ENCODE measurements at regions not wholly inside any gene's neighbourhood (a gene's known extent, or its start where the extent isn't known, plus 50 kb on each side); places are given as distances from the start of the nearest gene placed in this dataset.

DNA sequence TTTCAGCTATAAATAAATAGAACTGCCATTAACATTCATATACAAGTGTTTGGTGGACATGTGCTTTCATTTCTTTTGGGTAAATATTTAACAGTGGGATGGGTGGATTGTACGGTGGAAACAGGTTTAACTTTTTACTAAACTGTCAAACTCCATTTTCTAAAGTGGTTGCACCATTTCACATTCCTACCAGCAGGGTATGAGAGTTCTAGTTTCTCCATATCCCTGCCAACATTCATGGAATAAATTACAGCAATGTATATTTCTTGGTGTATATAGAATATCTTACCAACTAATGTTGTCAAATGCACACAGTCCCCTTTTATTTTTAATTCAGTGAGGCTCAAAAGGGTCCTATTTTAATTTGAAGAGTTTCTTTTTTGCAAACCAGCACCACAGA lies 71.3 kb upstream of the CTXND1 start:
- no peak overlapping the region for H3K27ac ChIP-seq (replicated peaks)
- TF ChIP-seq, protein P1, sequence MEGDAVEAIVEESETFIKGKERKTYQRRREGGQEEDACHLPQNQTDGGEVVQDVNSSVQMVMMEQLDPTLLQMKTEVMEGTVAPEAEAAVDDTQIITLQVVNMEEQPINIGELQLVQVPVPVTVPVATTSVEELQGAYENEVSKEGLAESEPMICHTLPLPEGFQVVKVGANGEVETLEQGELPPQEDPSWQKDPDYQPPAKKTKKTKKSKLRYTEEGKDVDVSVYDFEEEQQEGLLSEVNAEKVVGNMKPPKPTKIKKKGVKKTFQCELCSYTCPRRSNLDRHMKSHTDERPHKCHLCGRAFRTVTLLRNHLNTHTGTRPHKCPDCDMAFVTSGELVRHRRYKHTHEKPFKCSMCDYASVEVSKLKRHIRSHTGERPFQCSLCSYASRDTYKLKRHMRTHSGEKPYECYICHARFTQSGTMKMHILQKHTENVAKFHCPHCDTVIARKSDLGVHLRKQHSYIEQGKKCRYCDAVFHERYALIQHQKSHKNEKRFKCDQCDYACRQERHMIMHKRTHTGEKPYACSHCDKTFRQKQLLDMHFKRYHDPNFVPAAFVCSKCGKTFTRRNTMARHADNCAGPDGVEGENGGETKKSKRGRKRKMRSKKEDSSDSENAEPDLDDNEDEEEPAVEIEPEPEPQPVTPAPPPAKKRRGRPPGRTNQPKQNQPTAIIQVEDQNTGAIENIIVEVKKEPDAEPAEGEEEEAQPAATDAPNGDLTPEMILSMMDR (IDR thresholded peaks at IDR 0.05; ENCODE audit: insufficient read depth, low read length) = no peak
- TF ChIP-seq POLR2AphosphoS5 (IDR thresholded peaks at IDR 0.05; ENCODE audit: low read depth) (no peak), GABPA (IDR thresholded peaks at IDR 0.05; ENCODE audit: low read depth) (no peak), SPI1 (IDR thresholded peaks at IDR 0.05; ENCODE audit: borderline replicate concordance, low read depth) (no peak)
- TF ChIP-seq, protein P2, sequence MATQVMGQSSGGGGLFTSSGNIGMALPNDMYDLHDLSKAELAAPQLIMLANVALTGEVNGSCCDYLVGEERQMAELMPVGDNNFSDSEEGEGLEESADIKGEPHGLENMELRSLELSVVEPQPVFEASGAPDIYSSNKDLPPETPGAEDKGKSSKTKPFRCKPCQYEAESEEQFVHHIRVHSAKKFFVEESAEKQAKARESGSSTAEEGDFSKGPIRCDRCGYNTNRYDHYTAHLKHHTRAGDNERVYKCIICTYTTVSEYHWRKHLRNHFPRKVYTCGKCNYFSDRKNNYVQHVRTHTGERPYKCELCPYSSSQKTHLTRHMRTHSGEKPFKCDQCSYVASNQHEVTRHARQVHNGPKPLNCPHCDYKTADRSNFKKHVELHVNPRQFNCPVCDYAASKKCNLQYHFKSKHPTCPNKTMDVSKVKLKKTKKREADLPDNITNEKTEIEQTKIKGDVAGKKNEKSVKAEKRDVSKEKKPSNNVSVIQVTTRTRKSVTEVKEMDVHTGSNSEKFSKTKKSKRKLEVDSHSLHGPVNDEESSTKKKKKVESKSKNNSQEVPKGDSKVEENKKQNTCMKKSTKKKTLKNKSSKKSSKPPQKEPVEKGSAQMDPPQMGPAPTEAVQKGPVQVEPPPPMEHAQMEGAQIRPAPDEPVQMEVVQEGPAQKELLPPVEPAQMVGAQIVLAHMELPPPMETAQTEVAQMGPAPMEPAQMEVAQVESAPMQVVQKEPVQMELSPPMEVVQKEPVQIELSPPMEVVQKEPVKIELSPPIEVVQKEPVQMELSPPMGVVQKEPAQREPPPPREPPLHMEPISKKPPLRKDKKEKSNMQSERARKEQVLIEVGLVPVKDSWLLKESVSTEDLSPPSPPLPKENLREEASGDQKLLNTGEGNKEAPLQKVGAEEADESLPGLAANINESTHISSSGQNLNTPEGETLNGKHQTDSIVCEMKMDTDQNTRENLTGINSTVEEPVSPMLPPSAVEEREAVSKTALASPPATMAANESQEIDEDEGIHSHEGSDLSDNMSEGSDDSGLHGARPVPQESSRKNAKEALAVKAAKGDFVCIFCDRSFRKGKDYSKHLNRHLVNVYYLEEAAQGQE (IDR thresholded peaks at IDR 0.05; ENCODE audit: insufficient replicate concordance, low read depth) = no peak
- no peak for DNase-seq (ENCODE audit: low read depth in 1 of 2, low spot score in 1 of 2)
- no peak overlapping the region for H3K4me3 ChIP-seq (replicated peaks; ENCODE audit: insufficient read depth, low read length)
- H3K27me3 ChIP-seq (ENCODE audit: insufficient read depth, poor library complexity, severe bottlenecking) = no peaks in the 10 kb centered on the region

DNA sequence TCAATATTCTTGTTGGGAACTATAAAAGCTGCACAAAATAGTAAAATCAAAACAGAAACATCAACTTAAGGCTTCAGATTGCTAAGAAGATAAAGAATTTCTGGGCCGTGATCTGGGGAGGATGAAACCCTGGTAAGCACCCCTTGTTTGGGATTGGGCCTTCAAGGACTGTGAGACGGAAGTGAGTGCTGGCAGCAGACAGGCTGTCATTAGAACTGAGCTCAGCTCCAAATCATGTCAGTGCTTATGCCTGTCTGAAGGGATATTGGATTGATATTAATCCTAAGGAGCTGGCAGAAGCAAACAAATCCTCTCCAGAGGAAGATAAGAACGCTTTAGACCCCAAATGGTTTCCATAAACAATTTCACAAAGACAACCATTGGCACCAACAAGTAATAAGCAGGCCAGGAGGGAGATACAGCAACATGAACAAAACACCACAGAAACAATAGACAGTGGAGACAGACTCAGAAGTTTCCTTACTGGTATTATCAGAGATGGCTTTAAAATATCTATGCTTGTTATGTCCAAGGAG lies 72.6 kb upstream of the CTXND1 start:
- H3K27ac ChIP-seq (replicated peaks) = no peak overlapping the region
- no peak for DNase-seq (ENCODE audit: low read depth in 1 of 2, low spot score in 1 of 2)
- no peaks in the 10 kb centered on the region for H3K27me3 ChIP-seq (ENCODE audit: insufficient read depth, poor library complexity, severe bottlenecking)
- H3K4me3 ChIP-seq (replicated peaks; ENCODE audit: insufficient read depth, low read length) = no peak overlapping the region
- TF ChIP-seq SPI1 (IDR thresholded peaks at IDR 0.05; ENCODE audit: borderline replicate concordance, low read depth) (no peak), GABPA (IDR thresholded peaks at IDR 0.05; ENCODE audit: low read depth) (no peak), POLR2AphosphoS5 (IDR thresholded peaks at IDR 0.05; ENCODE audit: low read depth) (no peak)
- TF ChIP-seq, protein P2 (IDR thresholded peaks at IDR 0.05; ENCODE audit: insufficient replicate concordance, low read depth) = no peak
- TF ChIP-seq, protein P1 (IDR thresholded peaks at IDR 0.05; ENCODE audit: insufficient read depth, low read length) = no peak

DNA sequence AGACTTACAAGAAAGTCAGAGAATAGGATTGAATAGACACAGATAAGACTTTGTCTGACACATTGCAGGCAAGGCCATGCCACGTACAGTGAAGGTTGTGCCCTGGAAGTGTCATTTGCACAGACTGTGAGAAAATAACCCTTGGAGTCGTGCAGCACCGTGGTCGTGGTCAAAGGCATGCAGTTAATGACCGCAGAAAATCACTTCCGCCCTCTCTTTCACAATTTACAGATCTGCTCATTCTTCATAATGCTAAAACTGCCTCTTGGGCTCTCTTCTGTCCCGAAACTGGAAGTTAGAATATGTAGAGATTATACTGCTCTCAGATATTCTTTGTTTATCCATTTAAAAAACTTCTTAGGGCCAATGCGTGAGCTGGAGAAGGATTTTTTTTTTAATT lies 73.2 kb upstream of the CTXND1 start:
- TF ChIP-seq, protein P2 (IDR thresholded peaks at IDR 0.05; ENCODE audit: insufficient replicate concordance, low read depth) = no peak
- peak; percentile 32; the same call in 1 of the 2 replicates for TF ChIP-seq SPI1 (IDR thresholded peaks at IDR 0.05; ENCODE audit: borderline replicate concordance, low read depth)
- no peak overlapping the region for H3K27ac ChIP-seq (replicated peaks)
- H3K4me3 ChIP-seq (replicated peaks; ENCODE audit: insufficient read depth, low read length) = no peak overlapping the region
- H3K27me3 ChIP-seq (ENCODE audit: insufficient read depth, poor library complexity, severe bottlenecking) = no peaks in the 10 kb centered on the region
- peak in 1 of 2 experiments; percentile 57 for DNase-seq (ENCODE audit: low read depth in 1 of 2, low spot score in 1 of 2)

Measured in HL-60 (cell line).